Glomerular endothelial cell (primary cell): ENCODE measurements at regions not wholly inside any gene's neighbourhood (a gene's known extent, or its start where the extent isn't known, plus 50 kb on each side); places are given as distances from the start of the nearest gene placed in this dataset.

ENCODE experiments used
- DNase-seq: peaks from one replicate; pipeline ENCODE4 v3.0.0-alpha.2; 2011; ENCODE audit warnings: low read depth, low spot score; ENCODE audit errors: extremely low read depth

- DNase-seq = no peak
These were observed 94.5 kb upstream of the NRSN1 start for GRCh38 chr6:24031496-24031895.

GRCh38 chr6:24032896-24033688 lies 92.9 kb upstream of the NRSN1 start:
- DNase-seq = no peak

DNA sequence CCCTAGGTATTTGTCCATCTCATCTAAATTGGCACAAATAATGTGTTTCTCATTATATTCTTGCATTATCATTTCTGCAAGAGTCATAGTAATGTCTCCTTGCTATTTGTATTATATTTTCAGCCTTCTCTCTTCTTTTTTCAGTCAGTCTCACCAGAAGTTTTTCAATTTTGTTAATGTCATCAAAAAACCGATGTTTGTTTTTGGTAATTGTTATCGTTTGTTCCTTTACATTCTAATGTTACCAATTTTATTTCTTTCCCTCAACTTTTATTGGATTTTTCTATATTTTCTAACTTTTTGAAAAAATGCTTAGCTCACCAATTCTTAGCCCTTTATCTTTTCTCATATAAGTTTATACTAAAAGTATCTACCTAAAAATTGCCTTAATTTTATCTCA lies 82.2 kb upstream of the NRSN1 start:
- DNase-seq = no peak

GRCh38 chr6:24051942-24052589 lies 73.9 kb upstream of the NRSN1 start:
- no peak for DNase-seq

- no peak for DNase-seq
These were observed 73.4 kb upstream of the NRSN1 start for GRCh38 chr6:24052590-24052961.

GRCh38 chr6:24053057-24053456 lies 73.0 kb upstream of the NRSN1 start:
- no peak for DNase-seq

DNA sequence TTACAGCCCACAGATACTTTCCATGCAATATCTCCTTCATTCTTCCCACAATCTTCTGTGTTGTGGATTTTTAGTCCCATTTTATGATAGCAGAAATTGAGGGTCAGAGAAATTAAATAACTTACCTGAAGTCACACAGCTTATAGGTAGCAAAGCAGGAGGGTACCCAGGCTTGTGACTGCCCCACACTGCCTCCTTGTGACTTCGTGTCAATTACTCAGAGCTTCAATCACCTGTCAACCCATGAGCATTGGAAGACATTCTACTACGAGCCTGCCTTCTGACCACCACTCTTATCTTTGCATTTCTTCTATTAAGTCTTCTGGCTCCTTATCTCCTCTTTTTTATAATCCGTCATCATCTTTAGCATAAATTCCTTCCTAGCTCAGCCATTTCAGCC lies 71.6 kb upstream of the NRSN1 start:
- no peak for DNase-seq

GRCh38 chr6:24056567-24056966 lies 69.4 kb upstream of the NRSN1 start:
- DNase-seq = no peak

GRCh38 chr6:24057030-24057429 lies 69.0 kb upstream of the NRSN1 start:
- DNase-seq = no peak

- DNase-seq = no peak
These were observed 64.8 kb upstream of the NRSN1 start for GRCh38 chr6:24060982-24061754.

DNA sequence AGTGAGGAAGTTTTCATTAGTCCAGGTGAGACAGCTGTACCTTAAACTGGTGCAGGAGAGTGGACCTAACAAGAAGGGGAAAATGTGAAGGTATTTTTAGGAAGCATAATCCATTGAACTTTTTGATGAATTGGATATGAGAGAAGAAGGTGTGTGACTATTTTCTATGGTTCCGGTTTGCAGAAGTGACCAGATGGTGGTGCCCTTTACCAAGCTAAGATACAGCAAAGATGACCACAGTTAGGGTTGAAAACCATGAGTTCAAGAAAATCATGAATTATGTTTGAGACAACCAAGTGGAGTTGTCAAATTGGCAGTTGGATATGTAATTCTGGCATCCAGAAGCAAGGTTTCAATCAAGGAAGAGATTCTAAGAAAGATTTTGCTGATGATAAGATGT lies 61.9 kb upstream of the NRSN1 start:
- DNase-seq = no peak

DNA sequence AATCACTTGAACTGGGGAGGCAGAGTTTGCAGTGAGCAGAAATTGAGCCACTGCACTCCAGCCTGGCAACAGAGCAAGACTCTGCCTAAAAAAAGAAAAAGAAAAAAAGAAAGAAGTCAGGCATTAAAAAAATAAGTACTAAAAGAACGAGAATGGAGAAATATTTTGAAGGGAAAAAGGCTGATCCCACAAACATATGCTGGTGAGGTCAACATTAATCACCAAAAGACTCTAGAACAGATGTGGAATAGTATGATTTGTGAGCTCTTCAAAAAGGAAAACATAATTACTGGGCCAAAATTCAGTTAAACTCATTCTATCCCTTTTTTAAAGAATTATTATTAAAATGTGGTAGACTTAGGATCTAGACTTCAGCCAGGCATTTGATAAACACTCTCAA lies 61.2 kb upstream of the NRSN1 start:
- DNase-seq = no peak

- DNase-seq = no peak
These were observed 56.5 kb upstream of the NRSN1 start for GRCh38 chr6:24069526-24069925.

DNA sequence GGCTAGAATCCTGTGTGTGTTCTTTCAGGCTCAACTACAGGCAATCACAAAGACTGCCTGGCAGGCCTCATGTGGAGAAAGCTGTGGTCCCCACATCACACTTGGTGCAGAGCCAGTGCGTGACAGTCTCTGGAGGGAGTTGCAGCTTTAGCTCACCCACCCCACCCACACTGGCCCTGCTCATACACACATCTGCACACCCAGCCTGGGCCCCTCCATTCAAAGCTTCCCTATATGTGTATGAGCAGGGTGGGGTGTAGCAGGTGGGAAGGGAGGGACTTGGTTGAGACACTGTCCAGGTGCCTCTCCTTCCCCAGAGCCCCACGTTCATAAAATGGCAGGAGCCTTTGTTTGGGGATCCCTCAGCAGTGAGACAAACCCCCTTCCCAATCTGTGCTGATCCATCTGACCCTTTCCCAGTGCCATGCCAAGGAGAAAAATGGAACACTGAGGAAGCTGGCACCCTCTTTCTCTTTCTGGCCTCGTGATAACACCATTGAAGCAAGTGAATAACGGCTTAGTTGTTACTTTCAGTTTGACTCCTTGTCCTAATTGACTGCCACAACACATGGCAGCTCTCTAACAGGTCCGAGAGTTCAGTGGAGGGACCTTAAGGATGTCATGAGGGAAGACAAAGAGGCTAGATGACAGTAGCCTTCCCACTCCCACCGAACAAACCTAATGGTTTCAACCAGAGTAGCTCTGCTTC lies 53.8 kb upstream of the NRSN1 start:
- DNase-seq = no peak

GRCh38 chr6:24076011-24076410 lies 50.0 kb upstream of the NRSN1 start:
- DNase-seq = no peak
